ENCODE measurements at regions not wholly inside any gene's neighbourhood (a gene's known extent, or its start where the extent isn't known, plus 50 kb on each side); places are given as distances from the start of the nearest gene placed in this dataset.

DNA sequence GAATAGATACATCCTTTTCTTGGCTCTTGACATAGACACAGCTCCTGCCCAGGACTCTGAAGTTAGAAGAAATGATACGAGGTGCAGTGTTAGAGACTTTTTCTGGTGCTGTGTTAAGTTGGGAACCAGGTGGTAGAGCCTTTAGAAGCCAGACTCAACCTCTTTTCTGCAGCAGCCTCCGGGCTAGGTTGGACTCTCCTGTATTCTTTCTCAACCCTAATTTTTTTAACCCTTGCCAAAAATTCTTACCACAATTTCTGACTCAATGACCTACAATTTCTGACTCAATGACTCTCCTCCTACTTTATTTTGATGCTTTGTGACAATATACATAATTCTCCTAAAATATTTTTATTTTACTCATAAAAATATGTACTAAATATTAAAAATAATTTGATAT, 127.4 kb upstream of the PRL start:
- ChIA-PET CTCF (no interaction called here), POLR2A (no interaction called here)
- DNase-seq (ENCODE audit: extremely low spot score) = no peak
- TF ChIP-seq, protein P1, sequence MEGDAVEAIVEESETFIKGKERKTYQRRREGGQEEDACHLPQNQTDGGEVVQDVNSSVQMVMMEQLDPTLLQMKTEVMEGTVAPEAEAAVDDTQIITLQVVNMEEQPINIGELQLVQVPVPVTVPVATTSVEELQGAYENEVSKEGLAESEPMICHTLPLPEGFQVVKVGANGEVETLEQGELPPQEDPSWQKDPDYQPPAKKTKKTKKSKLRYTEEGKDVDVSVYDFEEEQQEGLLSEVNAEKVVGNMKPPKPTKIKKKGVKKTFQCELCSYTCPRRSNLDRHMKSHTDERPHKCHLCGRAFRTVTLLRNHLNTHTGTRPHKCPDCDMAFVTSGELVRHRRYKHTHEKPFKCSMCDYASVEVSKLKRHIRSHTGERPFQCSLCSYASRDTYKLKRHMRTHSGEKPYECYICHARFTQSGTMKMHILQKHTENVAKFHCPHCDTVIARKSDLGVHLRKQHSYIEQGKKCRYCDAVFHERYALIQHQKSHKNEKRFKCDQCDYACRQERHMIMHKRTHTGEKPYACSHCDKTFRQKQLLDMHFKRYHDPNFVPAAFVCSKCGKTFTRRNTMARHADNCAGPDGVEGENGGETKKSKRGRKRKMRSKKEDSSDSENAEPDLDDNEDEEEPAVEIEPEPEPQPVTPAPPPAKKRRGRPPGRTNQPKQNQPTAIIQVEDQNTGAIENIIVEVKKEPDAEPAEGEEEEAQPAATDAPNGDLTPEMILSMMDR (IDR thresholded peaks at IDR 0.05; ENCODE audit: control extremely low read depth, extremely low read depth, low read depth, missing control alignments) = no peak

DNA sequence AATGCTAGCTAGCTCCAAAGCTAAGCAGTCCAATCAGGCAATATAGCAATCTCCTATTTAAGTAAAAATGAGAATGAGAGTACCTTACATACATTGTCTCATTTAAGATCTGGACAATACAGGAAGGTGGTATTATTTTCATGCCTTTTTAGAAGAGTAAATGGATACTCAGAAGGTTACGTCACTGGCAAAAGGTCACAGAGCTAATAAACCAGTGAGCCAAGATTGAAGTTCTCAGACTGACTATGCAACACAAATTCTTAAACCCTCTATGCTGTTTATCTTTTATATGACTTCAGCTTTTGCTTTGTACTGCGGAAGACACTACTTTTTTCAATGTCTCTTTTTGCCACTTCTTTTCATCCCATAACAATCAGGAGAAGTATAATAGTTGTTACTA, 135.2 kb upstream of the PRL start:
- DNase-seq (ENCODE audit: extremely low spot score) = no peak
- TF ChIP-seq, protein P1 (IDR thresholded peaks at IDR 0.05; ENCODE audit: control extremely low read depth, extremely low read depth, low read depth, missing control alignments) = no peak
- ChIA-PET CTCF (no interaction called here), POLR2A (interaction anchor here (0.5 kb wide), 1 partner anchor 645 kb away, joined by 4 read pairs; no protein-coding TSS in a partner anchor)

DNA sequence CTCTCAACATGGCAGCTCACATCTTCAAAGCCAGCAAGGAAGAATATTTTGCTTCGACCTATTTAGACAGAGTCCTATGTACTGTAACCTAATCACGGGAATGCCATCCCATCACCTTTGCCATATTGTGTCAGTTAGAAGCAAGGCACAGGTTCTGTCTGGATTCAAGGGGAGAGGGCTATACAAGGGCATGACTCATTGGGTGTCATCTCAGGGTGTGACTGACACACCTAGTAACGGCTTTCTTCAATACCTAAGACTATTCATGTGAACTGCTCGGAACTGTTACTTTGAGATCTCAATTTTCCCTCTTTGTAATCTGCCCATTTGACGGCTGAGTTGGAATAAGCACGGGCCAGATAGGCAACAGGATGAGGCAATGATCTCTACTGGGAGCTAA, 135.6 kb upstream of the HDGFL1 start:
- DNase-seq (ENCODE audit: extremely low spot score) = no peak
- ChIA-PET POLR2A (no interaction called here), CTCF (interaction anchor here (1.0 kb wide), 2 partner anchors 8 to 10 kb away, joined by 3 read pairs; no protein-coding TSS in a partner anchor)
- TF ChIP-seq, protein P1 (IDR thresholded peaks at IDR 0.05; ENCODE audit: control extremely low read depth, extremely low read depth, low read depth, missing control alignments) = no peak

DNA sequence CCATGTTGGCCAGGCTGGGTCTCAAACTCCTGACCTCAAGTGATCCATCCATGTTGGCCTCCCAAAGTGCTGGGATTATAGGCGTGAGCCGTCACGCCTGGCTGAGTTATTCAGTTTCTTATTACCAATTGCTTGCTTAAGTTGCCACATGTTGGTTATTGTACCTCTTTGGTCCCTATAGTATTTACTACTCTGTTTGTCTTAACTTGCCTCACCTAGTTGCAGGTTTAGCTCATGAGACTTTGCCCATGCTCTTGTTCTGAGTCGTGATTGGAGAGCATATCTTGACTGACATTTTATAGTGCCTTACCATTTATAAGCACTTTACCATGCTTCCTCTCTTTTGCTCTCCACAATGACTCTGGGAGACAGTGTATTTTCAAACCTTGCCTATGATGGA, 134.2 kb upstream of the HDGFL1 start:
- ChIA-PET CTCF (no interaction called here), POLR2A (no interaction called here)
- TF ChIP-seq, protein P1 (IDR thresholded peaks at IDR 0.05; ENCODE audit: control extremely low read depth, extremely low read depth, low read depth, missing control alignments) = no peak
- DNase-seq (ENCODE audit: extremely low spot score) = no peak

DNA sequence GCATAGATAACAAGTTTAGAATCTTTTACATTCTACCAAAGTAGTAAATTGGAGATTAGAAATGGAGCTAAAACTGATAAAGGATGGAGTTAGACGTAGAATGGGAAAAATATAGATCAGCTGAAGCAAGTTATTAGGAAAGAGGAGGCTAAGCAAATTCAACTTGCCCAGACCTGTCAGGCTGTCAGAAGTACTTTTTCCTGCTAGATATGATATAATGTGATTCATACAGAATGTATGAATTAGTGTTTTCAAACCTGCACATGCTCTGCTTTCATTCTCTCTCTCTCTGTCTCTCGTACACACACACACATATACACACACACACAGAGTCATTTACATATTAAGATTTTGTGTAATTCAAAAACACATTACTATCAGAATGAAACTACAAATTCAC, 133.2 kb upstream of the HDGFL1 start:
- TF ChIP-seq, protein P1 (IDR thresholded peaks at IDR 0.05; ENCODE audit: control extremely low read depth, extremely low read depth, low read depth, missing control alignments) = no peak
- no peak for DNase-seq (ENCODE audit: extremely low spot score)
- CTCF ChIA-PET = no interaction called here
- POLR2A ChIA-PET = no interaction called here

DNA sequence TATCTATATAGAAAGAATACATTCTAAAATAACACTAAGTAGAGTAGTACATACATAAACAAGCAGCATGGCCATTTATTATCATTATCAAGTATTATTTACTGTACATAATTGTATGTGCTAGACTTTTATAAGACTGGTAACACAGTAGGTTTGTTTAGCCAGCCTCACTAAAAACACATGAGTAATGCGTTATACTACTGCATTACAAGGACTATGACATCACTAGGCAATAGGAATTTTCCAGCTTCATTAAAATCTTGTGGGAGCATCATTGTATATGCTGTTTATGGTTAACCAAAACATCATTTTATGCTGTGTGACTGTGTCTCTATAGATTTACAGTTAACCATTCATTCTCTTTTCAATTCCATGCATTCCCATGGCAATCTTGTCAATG, 131.7 kb upstream of the HDGFL1 start:
- no peak for DNase-seq (ENCODE audit: extremely low spot score)
- CTCF ChIA-PET = no interaction called here
- POLR2A ChIA-PET = no interaction called here
- TF ChIP-seq, protein P1 (IDR thresholded peaks at IDR 0.05; ENCODE audit: control extremely low read depth, extremely low read depth, low read depth, missing control alignments) = no peak

DNA sequence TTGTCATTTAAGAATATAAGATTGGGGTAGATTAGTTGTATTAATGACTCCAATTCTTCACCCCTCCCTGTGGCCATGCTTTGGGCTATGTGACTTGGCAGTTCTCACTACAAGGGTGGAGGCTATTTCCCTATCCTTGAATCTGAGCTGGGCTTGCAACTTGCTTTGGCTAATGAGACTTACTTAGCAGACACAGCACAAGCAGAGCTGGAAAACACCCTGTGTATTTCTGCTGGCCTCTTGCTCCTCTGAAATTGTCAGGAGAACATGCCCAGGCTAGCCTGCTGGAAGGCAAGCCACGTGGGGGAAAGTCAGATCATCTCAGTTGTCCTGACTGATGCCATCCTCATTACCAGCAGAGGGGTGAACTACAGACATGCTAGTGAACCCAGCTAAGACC, 126.5 kb upstream of the HDGFL1 start:
- no peak for DNase-seq (ENCODE audit: extremely low spot score)
- CTCF ChIA-PET = interaction anchor here (1.2 kb wide), 1 partner anchor 9 kb away, joined by 3 read pairs; no protein-coding TSS in a partner anchor
- TF ChIP-seq, protein P1 (IDR thresholded peaks at IDR 0.05; ENCODE audit: control extremely low read depth, extremely low read depth, low read depth, missing control alignments) = no peak
- POLR2A ChIA-PET = no interaction called here
